B cell (primary cell): ENCODE measurements at regions not wholly inside any gene's neighbourhood (a gene's known extent, or its start where the extent isn't known, plus 50 kb on each side); places are given as distances from the start of the nearest gene placed in this dataset.
A peak's percentile ranks its signal among the peaks of the same experiment; 100 is the strongest.

Source experiments
- ATAC-seq: fragments of 200-7000 bp; cut with Tn5 transposase; one replicate; pipeline ENCODE4 v1.10.0; 2021; ENCODE audit warnings: low read depth, mild to moderate bottlenecking, moderate number of reproducible peaks, moderate library complexity
- CTCF ChIA-PET: fragments of 350-600 bp; sonication (Branson Sonifier 250); formaldehyde crosslinking; loops from one replicate; lab custom pipeline; 2021; ENCODE audit warnings: antibody characterized with exemption, inconsistent platforms; lab: Charles Lee
- POLR2A ChIA-PET: fragments of 350-600 bp; sonication (Branson Sonifier 250); formaldehyde crosslinking; loops from one replicate; lab custom pipeline; 2021; ENCODE audit warnings: antibody characterized with exemption; lab: Charles Lee
- DNase-seq: peaks from one replicate; pipeline ENCODE4 v3.0.0; 2013
- H2AFZ ChIP-seq: 2 replicates; pipeline ENCODE4 v1.6.1; 2012; ENCODE audit warnings: mild to moderate bottlenecking, low read depth, low read length; ENCODE audit not compliant: insufficient read depth, poor library complexity, severe bottlenecking
- H3K27ac ChIP-seq, 2 donors: 1 replicate in 1 of 2; 2 replicates in 1 of 2; pipeline ENCODE4 v1.5.1; 2012 to 2013; ENCODE audit warnings: low read length in 2 of 2, mild to moderate bottlenecking in 2 of 2, moderate library complexity in 1 of 2
- H3K27me3 ChIP-seq, 4 experiments: fragments of 200-600 bp in 1 of 4; sonication (generic) in 1 of 4; replicated peaks in 1 of 4; 1 replicate in 2 of 4; 2 replicates in 2 of 4; pipeline versions ENCODE4 v1.6.1 to v1.7.0; 2013 to 2016; ENCODE audit warnings: low read length in 3 of 4, mild to moderate bottlenecking in 2 of 4, mixed read lengths in 1 of 4, moderate library complexity in 1 of 4; ENCODE audit not compliant: insufficient read depth in 4 of 4, control insufficient read depth in 3 of 4; ENCODE audit errors: control extremely low read depth in 1 of 4
- H3K36me3 ChIP-seq, 2 experiments: replicated peaks in 1 of 2; 1 replicate in 1 of 2; 2 replicates in 1 of 2; pipeline versions ENCODE4 v1.6.1 to v1.7.1; 2013; ENCODE audit warnings: low read length in 1 of 2; ENCODE audit not compliant: insufficient read depth in 2 of 2, control insufficient read depth in 1 of 2; ENCODE audit errors: control extremely low read depth in 1 of 2, extremely low read depth in 1 of 2
- H3K4me1 ChIP-seq, 2 donors: fragments of 200-600 bp in 1 of 2; sonication (generic) in 1 of 2; 1 replicate in 1 of 2; 2 replicates in 1 of 2; pipeline versions ENCODE4 v1.5.1 to v1.6.1; 2013 to 2017; ENCODE audit warnings: low read length in 2 of 2; ENCODE audit not compliant: control insufficient read depth in 2 of 2, insufficient read depth in 2 of 2
- H3K4me2 ChIP-seq: replicated peaks from 2 replicates; pipeline ENCODE3; 2012; ENCODE audit warnings: mild to moderate bottlenecking, low read depth, low read length; ENCODE audit not compliant: poor library complexity, severe bottlenecking
- H3K4me3 ChIP-seq, 5 experiments: fragments of 200-600 bp in 1 of 5; sonication (generic) in 1 of 5; 1 replicate in 3 of 5; 2 replicates in 2 of 5; pipeline versions ENCODE4 v1.5.1 to v1.7.0; 2011 to 2016; ENCODE audit warnings: low read length in 4 of 5, mild to moderate bottlenecking in 4 of 5, low read depth in 2 of 5, control low read depth in 1 of 5, moderate library complexity in 1 of 5; ENCODE audit not compliant: insufficient read depth in 1 of 5; ENCODE audit errors: control extremely low read depth in 1 of 5, extremely low read depth in 1 of 5
- H3K79me2 ChIP-seq: fragments of 200-600 bp; sonication (generic); one replicate; pipeline ENCODE4 v1.6.0; 2016; ENCODE audit warnings: low read length; ENCODE audit not compliant: control insufficient read depth, insufficient read depth
- H3K9ac ChIP-seq: fragments of 200-600 bp; sonication (generic); 2 replicates; pipeline ENCODE4 v1.6.1; 2017; ENCODE audit warnings: mild to moderate bottlenecking, low read length, moderate library complexity
- H3K9me3 ChIP-seq, 3 donors: one replicate each; pipeline versions ENCODE4 v1.6.1 to v1.7.1; 2013; ENCODE audit warnings: low read length in 2 of 3; ENCODE audit not compliant: control insufficient read depth in 2 of 3, insufficient read depth in 1 of 3; ENCODE audit errors: control extremely low read depth in 1 of 3
- H4K20me1 ChIP-seq: 2 replicates; pipeline ENCODE4 v1.6.0; 2012; ENCODE audit warnings: mild to moderate bottlenecking, low read length; ENCODE audit not compliant: insufficient read depth, control insufficient read depth, poor library complexity, severe bottlenecking
- H3K27ac Mint-ChIP-seq: one replicate; pipeline ENCODE4 v1.8.0; 2021; ENCODE audit warnings: mixed read lengths
- H3K27me3 Mint-ChIP-seq: one replicate; pipeline ENCODE4 v1.8.0; 2021; ENCODE audit warnings: mixed read lengths
- H3K4me1 Mint-ChIP-seq: one replicate; pipeline ENCODE4 v1.8.0; 2021; ENCODE audit warnings: mixed read lengths
- H3K4me3 Mint-ChIP-seq: one replicate; pipeline ENCODE4 v1.8.0; 2021; ENCODE audit warnings: mixed read lengths
- H3K9me3 Mint-ChIP-seq: one replicate; pipeline ENCODE4 v1.8.0; 2022; ENCODE audit warnings: mixed read lengths; ENCODE audit not compliant: insufficient read depth
- EZH2 ChIP-seq: IDR thresholded peaks from 2 replicates; pipeline ENCODE4 v1.6.1; 2012; ENCODE audit warnings: borderline replicate concordance, low read depth, mild to moderate bottlenecking, moderate library complexity, low read length; ENCODE audit not compliant: insufficient read depth, poor library complexity, severe bottlenecking
- WGBS: methylation state at CpG from one replicate; pipeline ENCODE4 v1.1.5; 2013; ENCODE audit warnings: missing lambda C conversion rate; ENCODE audit not compliant: insufficient coverage; 5-methylcytosine and 5-hydroxymethylcytosine counted together
- intact Hi-C: fragments of 100-400 bp; cut with micrococcal nuclease; formaldehyde crosslinking; loops from one replicate; pipeline ENCODE4 v1.10.0; 2022
- TF ChIP-seq, protein P1 (sequence below): fragments of 200-600 bp; IDR thresholded peaks from one replicate; pipeline ENCODE4 v1.8.0; 2022; ENCODE audit warnings: antibody characterized with exemption, mild to moderate bottlenecking

DNA sequence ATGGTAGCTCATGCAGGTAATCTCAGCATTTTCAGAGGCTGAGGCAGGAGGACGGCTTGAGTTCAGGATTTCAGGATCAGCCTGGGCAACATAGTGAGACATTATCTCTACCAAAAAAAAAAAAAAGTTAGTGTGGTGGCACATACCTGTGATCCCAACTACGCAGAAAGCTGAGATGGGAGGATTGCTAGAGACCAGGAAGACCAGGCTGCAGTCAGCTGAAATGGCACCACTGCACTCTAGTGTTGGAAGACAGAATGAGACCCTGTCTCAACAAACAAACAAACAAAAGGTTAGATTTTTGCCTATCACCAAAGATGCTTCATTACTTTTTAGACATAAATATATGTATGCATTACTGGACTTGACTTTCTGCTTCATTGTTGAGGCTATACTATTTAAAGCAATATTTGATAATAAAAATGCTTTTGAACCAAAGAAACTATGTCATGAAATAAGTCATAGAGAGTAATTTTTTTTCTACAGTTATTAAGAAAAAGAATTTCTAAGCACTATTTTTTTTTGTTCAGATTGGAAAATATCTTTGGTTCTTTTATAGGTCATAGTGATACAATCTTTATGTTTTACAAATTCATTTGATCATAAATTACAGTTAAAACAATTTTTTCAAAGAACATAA is 1180.1 kb upstream of the ATXN8OS start:
- H3K79me2 ChIP-seq = no peaks in the 10 kb centered on the region
- H3K36me3 ChIP-seq = no peaks in the 10 kb centered on the region
- no peak overlapping the region for H3K27ac Mint-ChIP-seq
- TF ChIP-seq EZH2 = no peak
- TF ChIP-seq, protein P1, sequence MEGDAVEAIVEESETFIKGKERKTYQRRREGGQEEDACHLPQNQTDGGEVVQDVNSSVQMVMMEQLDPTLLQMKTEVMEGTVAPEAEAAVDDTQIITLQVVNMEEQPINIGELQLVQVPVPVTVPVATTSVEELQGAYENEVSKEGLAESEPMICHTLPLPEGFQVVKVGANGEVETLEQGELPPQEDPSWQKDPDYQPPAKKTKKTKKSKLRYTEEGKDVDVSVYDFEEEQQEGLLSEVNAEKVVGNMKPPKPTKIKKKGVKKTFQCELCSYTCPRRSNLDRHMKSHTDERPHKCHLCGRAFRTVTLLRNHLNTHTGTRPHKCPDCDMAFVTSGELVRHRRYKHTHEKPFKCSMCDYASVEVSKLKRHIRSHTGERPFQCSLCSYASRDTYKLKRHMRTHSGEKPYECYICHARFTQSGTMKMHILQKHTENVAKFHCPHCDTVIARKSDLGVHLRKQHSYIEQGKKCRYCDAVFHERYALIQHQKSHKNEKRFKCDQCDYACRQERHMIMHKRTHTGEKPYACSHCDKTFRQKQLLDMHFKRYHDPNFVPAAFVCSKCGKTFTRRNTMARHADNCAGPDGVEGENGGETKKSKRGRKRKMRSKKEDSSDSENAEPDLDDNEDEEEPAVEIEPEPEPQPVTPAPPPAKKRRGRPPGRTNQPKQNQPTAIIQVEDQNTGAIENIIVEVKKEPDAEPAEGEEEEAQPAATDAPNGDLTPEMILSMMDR = peak; percentile 17
- H3K27ac ChIP-seq = no peak overlapping the region
- no peak overlapping the region for H3K9ac ChIP-seq
- CTCF ChIA-PET = interaction anchor here (0.7 to 1.8 kb wide), 4 partner anchors 383 to 733 kb away, joined by 3 to 9 read pairs (median 3); no protein-coding TSS in a partner anchor
- no peaks in the 10 kb centered on the region for H4K20me1 ChIP-seq
- intact Hi-C loops = loop anchor here (10.0 kb wide), 1 partner anchor 383 kb away; no protein-coding TSS in a partner anchor
- no peaks in the 10 kb centered on the region for H3K27me3 Mint-ChIP-seq
- H3K4me1 ChIP-seq = no peaks in the 10 kb centered on the region
- peaks cover 0 to 3% (median 0%) of the 10 kb centered on the region in 3 donors for H3K9me3 ChIP-seq
- H3K4me3 Mint-ChIP-seq = no peak overlapping the region
- H2AFZ ChIP-seq = no peak overlapping the region
- no peaks in the 10 kb centered on the region for H3K27me3 ChIP-seq
- peak; percentile 36 for ATAC-seq
- WGBS = no CpG with 5 or more reads among the region's 2 CpGs
- H3K4me2 ChIP-seq = no peak overlapping the region
- POLR2A ChIA-PET = no interaction called here
- no peaks in the 10 kb centered on the region for H3K4me1 Mint-ChIP-seq
- DNase-seq = peak; percentile 5
- no peaks in the 10 kb centered on the region for H3K9me3 Mint-ChIP-seq
- H3K4me3 ChIP-seq = no peak overlapping the region

- Mint-ChIP-seq H3K9me3 (no peaks in the 10 kb centered on the region), H3K27ac (no peak overlapping the region), H3K27me3 (no peaks in the 10 kb centered on the region), H3K4me3 (no peak overlapping the region), H3K4me1 (no peaks in the 10 kb centered on the region)
- Histone ChIP-seq H3K27me3 (no peaks in the 10 kb centered on the region), H4K20me1 (no peaks in the 10 kb centered on the region), H3K4me3 (no peak overlapping the region), H2AFZ (no peak overlapping the region), H3K27ac (no peak overlapping the region), H3K36me3 (no peaks in the 10 kb centered on the region), H3K9me3 (peaks cover 0 to 3% (median 0%) of the 10 kb centered on the region in 3 donors), H3K9ac (no peak overlapping the region), H3K79me2 (no peaks in the 10 kb centered on the region), H3K4me1 (no peaks in the 10 kb centered on the region), H3K4me2 (no peak overlapping the region)
- ATAC-seq (no peak), DNase-seq (no peak)
- intact Hi-C loops = loop anchor here (10.0 kb wide), 1 partner anchor 379 kb away; no protein-coding TSS in a partner anchor
- TF ChIP-seq, protein P1 = no peak
- TF ChIP-seq EZH2 = no peak
- POLR2A ChIA-PET = no interaction called here
- CTCF ChIA-PET = no interaction called here
Measured at GRCh38 chr13:68923995-68924394, 1183.6 kb upstream of the ATXN8OS start.
